Osteoblast (primary cell): ENCODE measurements at regions not wholly inside any gene's neighbourhood (a gene's known extent, or its start where the extent isn't known, plus 50 kb on each side); places are given as distances from the start of the nearest gene placed in this dataset.

Source experiments
- DNase-seq: peaks from one replicate; pipeline ENCODE4 v3.0.0; 2011; ENCODE audit warnings: low spot score, mixed read lengths; ENCODE audit not compliant: insufficient read length; ENCODE audit errors: missing footprints
- H2AFZ ChIP-seq: 2 replicates; pipeline ENCODE4 v1.6.0; 2011; ENCODE audit warnings: mild to moderate bottlenecking, low read length
- H3K27ac ChIP-seq: 2 replicates; pipeline ENCODE4 v1.5.1; 2011; ENCODE audit warnings: mild to moderate bottlenecking, low read depth, low read length, moderate library complexity
- H3K27me3 ChIP-seq: 2 replicates; pipeline ENCODE4 v1.6.0; 2012; ENCODE audit warnings: mild to moderate bottlenecking, control low read depth, inconsistent platforms, low read length, moderate library complexity; ENCODE audit not compliant: insufficient read depth
- H3K36me3 ChIP-seq: 2 replicates; pipeline ENCODE4 v1.5.1; 2011; ENCODE audit warnings: mild to moderate bottlenecking, low read length, control low read depth, moderate library complexity; ENCODE audit not compliant: insufficient read depth
- H3K4me1 ChIP-seq: 2 replicates; pipeline ENCODE4 v1.5.1; 2011; ENCODE audit warnings: mild to moderate bottlenecking, low read length, control low read depth, moderate library complexity; ENCODE audit not compliant: insufficient read depth
- H3K4me2 ChIP-seq: 2 replicates; pipeline ENCODE4 v1.6.0; 2011; ENCODE audit warnings: mild to moderate bottlenecking, low read length; ENCODE audit not compliant: insufficient read depth
- H3K4me3 ChIP-seq: fragments of 200-600 bp; sonication (generic); 3 replicates; pipeline ENCODE4 v1.5.1; 2012; ENCODE audit warnings: mild to moderate bottlenecking, low read length, inconsistent platforms; ENCODE audit not compliant: insufficient read depth
- H3K79me2 ChIP-seq: 2 replicates; pipeline ENCODE4 v1.6.0; 2012; ENCODE audit warnings: mild to moderate bottlenecking, low read length, control low read depth, inconsistent platforms; ENCODE audit not compliant: insufficient read depth
- H3K9me3 ChIP-seq: 2 replicates; pipeline ENCODE4 v1.5.1; 2011; ENCODE audit warnings: low read depth, low read length, control low read depth
- H4K20me1 ChIP-seq: 2 replicates; pipeline ENCODE4 v1.6.0; 2012; ENCODE audit warnings: mild to moderate bottlenecking, low read length, control low read depth; ENCODE audit not compliant: insufficient read depth
- TF ChIP-seq, protein P1 (sequence below): IDR thresholded peaks from 2 replicates; pipeline ENCODE4 v1.5.1; 2011; ENCODE audit warnings: mild to moderate bottlenecking, low read depth, low read length, moderate library complexity; ENCODE audit errors: extremely low read depth

DNA sequence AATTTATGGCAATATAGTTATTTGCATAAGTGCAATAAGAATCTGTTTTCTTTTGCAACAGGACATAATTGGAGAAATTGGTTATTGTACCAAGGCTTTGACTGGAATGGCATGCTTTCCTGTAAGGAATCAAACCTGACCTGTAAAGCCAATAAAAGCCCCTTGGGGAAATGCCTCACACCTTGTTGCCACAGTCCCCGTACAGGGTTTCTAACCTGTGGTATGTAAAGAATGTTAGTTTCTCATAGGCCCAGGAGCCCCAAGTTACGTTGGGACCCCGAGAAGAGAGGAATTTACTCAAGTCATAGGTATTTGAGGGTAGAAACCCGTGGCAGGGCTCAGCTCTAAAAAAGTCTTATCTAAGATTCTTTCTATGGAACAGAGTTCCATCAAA, 441.4 kb downstream of the IGSF11 start:
- Histone ChIP-seq H3K4me3 (no peak overlapping the region), H3K4me2 (no peak overlapping the region), H3K4me1 (no peaks in the 10 kb centered on the region), H3K9me3 (no peaks in the 10 kb centered on the region), H3K36me3 (no peaks in the 10 kb centered on the region), H4K20me1 (no peaks in the 10 kb centered on the region), H2AFZ (no peak overlapping the region), H3K79me2 (no peaks in the 10 kb centered on the region), H3K27ac (no peak overlapping the region), H3K27me3 (no peaks in the 10 kb centered on the region)
- DNase-seq: no peak
- TF ChIP-seq, protein P1, sequence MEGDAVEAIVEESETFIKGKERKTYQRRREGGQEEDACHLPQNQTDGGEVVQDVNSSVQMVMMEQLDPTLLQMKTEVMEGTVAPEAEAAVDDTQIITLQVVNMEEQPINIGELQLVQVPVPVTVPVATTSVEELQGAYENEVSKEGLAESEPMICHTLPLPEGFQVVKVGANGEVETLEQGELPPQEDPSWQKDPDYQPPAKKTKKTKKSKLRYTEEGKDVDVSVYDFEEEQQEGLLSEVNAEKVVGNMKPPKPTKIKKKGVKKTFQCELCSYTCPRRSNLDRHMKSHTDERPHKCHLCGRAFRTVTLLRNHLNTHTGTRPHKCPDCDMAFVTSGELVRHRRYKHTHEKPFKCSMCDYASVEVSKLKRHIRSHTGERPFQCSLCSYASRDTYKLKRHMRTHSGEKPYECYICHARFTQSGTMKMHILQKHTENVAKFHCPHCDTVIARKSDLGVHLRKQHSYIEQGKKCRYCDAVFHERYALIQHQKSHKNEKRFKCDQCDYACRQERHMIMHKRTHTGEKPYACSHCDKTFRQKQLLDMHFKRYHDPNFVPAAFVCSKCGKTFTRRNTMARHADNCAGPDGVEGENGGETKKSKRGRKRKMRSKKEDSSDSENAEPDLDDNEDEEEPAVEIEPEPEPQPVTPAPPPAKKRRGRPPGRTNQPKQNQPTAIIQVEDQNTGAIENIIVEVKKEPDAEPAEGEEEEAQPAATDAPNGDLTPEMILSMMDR: no peak

DNA sequence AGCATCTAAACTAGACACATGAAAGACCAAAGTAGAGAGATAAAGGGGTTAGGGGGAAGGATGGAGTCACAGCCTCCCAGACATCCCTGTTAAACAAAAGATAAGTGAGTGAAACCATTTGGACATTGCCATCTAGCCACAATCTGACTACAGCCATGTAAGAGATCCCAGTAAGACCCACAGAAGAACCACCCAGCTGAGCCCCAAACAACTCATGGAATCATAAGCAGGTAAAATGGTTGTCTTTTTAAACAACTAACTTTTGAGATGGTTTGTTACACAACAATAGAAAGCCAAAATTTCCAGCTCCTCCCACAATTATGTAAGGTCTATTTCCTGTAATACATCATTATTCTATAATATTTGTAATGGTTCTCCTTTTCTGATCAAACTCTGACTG, 437.5 kb downstream of the IGSF11 start:
- Histone ChIP-seq H3K4me2 (no peak overlapping the region), H3K79me2 (no peaks in the 10 kb centered on the region), H4K20me1 (no peaks in the 10 kb centered on the region), H3K9me3 (no peaks in the 10 kb centered on the region), H3K27ac (no peak overlapping the region), H2AFZ (no peak overlapping the region), H3K27me3 (no peaks in the 10 kb centered on the region), H3K4me3 (no peak overlapping the region), H3K4me1 (no peaks in the 10 kb centered on the region), H3K36me3 (no peaks in the 10 kb centered on the region)
- TF ChIP-seq, protein P1: no peak
- no peak for DNase-seq

DNA sequence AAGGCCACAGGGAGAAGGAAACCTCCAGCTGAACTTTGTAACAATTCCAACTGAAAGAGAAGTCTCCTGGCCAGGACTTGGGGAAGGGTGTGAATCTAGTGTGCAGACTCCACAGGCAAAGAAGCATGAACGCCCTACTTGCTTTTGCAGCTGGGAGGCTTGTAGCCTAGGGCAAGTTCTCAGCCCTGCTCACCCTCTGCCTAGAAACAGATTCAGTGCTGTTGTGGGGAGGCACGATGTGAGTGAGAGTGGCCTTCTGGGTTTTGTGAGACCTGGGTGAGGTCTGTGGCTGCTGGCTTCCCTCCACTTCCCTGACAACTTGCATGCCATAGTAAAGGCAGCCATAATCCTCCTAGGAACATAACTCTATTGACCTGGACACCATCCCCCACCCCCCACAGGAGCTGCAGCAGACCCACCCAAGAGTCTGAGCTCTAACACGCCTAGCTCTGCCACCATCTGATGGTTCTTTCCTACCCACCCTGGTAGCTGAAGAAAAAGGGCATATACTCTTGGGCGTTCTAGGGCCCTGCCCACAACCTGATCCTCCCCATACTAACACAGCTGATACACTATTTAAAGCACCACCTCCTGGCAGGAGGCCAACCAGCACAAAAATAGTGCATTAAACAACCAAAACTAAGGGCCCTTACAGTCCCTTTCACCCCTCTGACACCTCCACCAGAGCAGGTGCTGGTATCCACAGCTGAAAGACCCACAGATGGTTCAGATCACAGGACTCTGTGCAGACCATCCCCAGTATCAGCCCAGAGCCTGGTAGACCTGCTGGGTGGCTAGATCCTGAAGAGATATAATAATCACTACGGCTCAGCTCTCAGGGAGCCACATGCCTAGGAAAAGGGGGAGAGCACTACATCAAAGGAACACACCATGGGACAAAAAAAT, 426.5 kb downstream of the IGSF11 start:
- Histone ChIP-seq H3K36me3 (no peaks in the 10 kb centered on the region), H3K79me2 (no peaks in the 10 kb centered on the region), H3K9me3 (no peaks in the 10 kb centered on the region), H3K4me3 (no peak overlapping the region), H2AFZ (no peak overlapping the region), H3K27me3 (no peaks in the 10 kb centered on the region), H3K4me1 (no peaks in the 10 kb centered on the region), H4K20me1 (no peaks in the 10 kb centered on the region), H3K4me2 (no peak overlapping the region), H3K27ac (no peak overlapping the region)
- TF ChIP-seq, protein P1: no peak
- DNase-seq: no peak

DNA sequence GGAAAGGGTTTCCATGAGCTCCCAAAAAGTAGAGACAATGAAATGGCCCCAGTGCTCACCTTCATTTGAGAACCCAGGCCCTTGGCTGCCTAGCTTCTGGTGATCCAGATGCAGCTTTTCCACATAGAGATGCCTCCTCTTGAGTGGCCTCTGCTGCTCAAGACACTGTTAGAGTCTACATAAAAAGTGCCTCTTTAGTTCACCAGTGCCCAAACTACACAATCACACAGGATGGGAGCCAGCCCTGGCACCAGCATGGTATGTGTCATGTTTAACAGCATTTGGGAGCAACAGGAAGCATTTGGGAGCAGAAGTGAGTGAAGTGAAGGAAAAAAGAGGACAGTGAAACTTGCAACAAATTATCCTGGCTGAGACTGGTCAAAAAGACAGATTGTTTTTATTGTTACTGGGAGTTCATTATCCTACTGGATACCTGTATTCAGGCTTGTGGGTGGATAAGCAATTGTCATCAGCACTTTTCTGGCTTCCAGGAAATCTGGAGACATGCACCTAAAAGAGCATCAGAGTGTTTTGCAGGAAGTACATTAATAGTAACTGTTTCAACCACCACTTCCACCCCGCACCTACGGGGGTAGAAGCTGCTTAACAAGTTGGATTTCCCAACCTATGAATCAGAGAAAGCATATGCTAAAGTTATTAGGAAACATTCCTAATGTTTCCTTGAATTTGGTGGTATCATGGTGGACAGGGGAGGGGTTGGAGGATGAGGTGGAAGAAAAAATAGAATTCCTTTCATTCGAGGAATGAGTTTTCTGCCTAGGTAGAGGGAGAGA, 416.2 kb downstream of the IGSF11 start:
- H3K27ac ChIP-seq: no peak overlapping the region
- no peaks in the 10 kb centered on the region for H3K36me3 ChIP-seq
- H3K9me3 ChIP-seq: peaks cover 2% of the 10 kb centered on the region
- H3K4me3 ChIP-seq: no peak overlapping the region
- H3K4me1 ChIP-seq: no peaks in the 10 kb centered on the region
- no peaks in the 10 kb centered on the region for H3K79me2 ChIP-seq
- no peak overlapping the region for H2AFZ ChIP-seq
- DNase-seq: no peak
- TF ChIP-seq, protein P1: no peak
- H3K27me3 ChIP-seq: no peaks in the 10 kb centered on the region
- no peak overlapping the region for H3K4me2 ChIP-seq
- no peaks in the 10 kb centered on the region for H4K20me1 ChIP-seq
